ENCODE measurements at regions not wholly inside any gene's neighbourhood (a gene's known extent, or its start where the extent isn't known, plus 50 kb on each side); places are given as distances from the start of the nearest gene placed in this dataset.

GRCh38 chr1:239617731-239618130, 231.4 kb downstream of the CHRM3 start:
- TF ChIP-seq, protein P1, sequence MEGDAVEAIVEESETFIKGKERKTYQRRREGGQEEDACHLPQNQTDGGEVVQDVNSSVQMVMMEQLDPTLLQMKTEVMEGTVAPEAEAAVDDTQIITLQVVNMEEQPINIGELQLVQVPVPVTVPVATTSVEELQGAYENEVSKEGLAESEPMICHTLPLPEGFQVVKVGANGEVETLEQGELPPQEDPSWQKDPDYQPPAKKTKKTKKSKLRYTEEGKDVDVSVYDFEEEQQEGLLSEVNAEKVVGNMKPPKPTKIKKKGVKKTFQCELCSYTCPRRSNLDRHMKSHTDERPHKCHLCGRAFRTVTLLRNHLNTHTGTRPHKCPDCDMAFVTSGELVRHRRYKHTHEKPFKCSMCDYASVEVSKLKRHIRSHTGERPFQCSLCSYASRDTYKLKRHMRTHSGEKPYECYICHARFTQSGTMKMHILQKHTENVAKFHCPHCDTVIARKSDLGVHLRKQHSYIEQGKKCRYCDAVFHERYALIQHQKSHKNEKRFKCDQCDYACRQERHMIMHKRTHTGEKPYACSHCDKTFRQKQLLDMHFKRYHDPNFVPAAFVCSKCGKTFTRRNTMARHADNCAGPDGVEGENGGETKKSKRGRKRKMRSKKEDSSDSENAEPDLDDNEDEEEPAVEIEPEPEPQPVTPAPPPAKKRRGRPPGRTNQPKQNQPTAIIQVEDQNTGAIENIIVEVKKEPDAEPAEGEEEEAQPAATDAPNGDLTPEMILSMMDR (IDR thresholded peaks at IDR 0.05 in 4 of 5, conservative IDR thresholded peaks at IDR 0.05 in 1 of 5): no peak
- TF ChIP-seq POLR2A (IDR thresholded peaks at IDR 0.05): no peak

Measured in gastrocnemius medialis (tissue), 4 donors.